ENCODE measurements at regions not wholly inside any gene's neighbourhood (a gene's known extent, or its start where the extent isn't known, plus 50 kb on each side); places are given as distances from the start of the nearest gene placed in this dataset.

- TF ChIP-seq PATZ1 (CRISPR knock-in tag; IDR thresholded peaks at IDR 0.05; ENCODE audit: borderline replicate concordance) (no peak), ZFP3 (CRISPR knock-in tag; IDR thresholded peaks at IDR 0.05) (no peak), TSHZ2 (CRISPR knock-in tag; IDR thresholded peaks at IDR 0.05) (no peak), ARNTL (CRISPR knock-in tag; IDR thresholded peaks at IDR 0.05; ENCODE audit: borderline replicate concordance, low read depth) (no peak), RARB (CRISPR knock-in tag; IDR thresholded peaks at IDR 0.05) (no peak), CSDC2 (CRISPR knock-in tag; IDR thresholded peaks at IDR 0.05) (no peak), PPARA (CRISPR knock-in tag; IDR thresholded peaks at IDR 0.05; ENCODE audit: borderline replicate concordance) (no peak), GLIS3 (CRISPR knock-in tag; IDR thresholded peaks at IDR 0.05) (no peak), CREB5 (CRISPR knock-in tag; IDR thresholded peaks at IDR 0.05; ENCODE audit: low read depth) (no peak)
These were observed 249.6 kb downstream of the PLA2G4A start for GRCh38 chr1:187078321-187078720.

All from SK-N-SH treated with all-trans-retinoic acid at 6 μM for 48 hours (cell line).